OCI-LY7 (cell line): ENCODE measurements at regions not wholly inside any gene's neighbourhood (a gene's known extent, or its start where the extent isn't known, plus 50 kb on each side); places are given as distances from the start of the nearest gene placed in this dataset.

Experiments
- BruUV-seq: library from RNA; stranded (reverse); fragments of 400-500 nt; replicated peaks from 2 replicates; lab custom pipeline; 2021; lab: Mats Ljungman, UMichigan
- CTCF ChIA-PET: fragments of 300-600 bp; sonication (Branson Sonifier 250); formaldehyde crosslinking; loops from one replicate; lab custom pipeline; 2022; ENCODE audit warnings: antibody characterized with exemption; ENCODE audit not compliant: unreplicated experiment; lab: Charles Lee
- POLR2A ChIA-PET: fragments of 300-600 bp; sonication (Branson Sonifier 250); formaldehyde crosslinking; loops from one replicate; lab custom pipeline; 2022; ENCODE audit warnings: antibody characterized with exemption; lab: Charles Lee
- DNase-seq: peaks from one replicate; pipeline ENCODE4 v3.0.0-alpha.2; 2015; ENCODE audit warnings: low spot score
- H2AFZ ChIP-seq: fragments of 200-600 bp; sonication (generic), shearing (Covaris generic); 2 replicates; pipeline ENCODE4 v1.6.1; 2014; ENCODE audit warnings: mild to moderate bottlenecking, antibody characterized with exemption, low read length, moderate library complexity
- H3K27ac ChIP-seq: fragments of 200-600 bp; sonication (generic); 2 replicates; pipeline ENCODE4 v1.5.1; 2014; ENCODE audit warnings: mixed run types, low read depth, mild to moderate bottlenecking, moderate library complexity, low read length, inconsistent platforms; ENCODE audit not compliant: poor library complexity, severe bottlenecking
- H3K36me3 ChIP-seq: fragments of 200-600 bp; sonication (generic); 2 replicates; pipeline ENCODE4 v1.6.1; 2014; ENCODE audit warnings: mild to moderate bottlenecking, antibody characterized with exemption, low read length, moderate library complexity, mixed read lengths; ENCODE audit not compliant: insufficient read depth
- H3K4me1 ChIP-seq: fragments of 200-600 bp; sonication (generic); 2 replicates; pipeline ENCODE4 v1.5.1; 2014; ENCODE audit warnings: mild to moderate bottlenecking, low read length; ENCODE audit not compliant: insufficient read depth, poor library complexity, severe bottlenecking
- H3K4me2 ChIP-seq: fragments of 200-600 bp; sonication (generic); 2 replicates; pipeline ENCODE4 v1.6.1; 2014; ENCODE audit warnings: mild to moderate bottlenecking, low read length
- H3K4me3 ChIP-seq: fragments of 200-600 bp; sonication (generic); 2 replicates; pipeline ENCODE4 v1.5.1; 2014; ENCODE audit warnings: mild to moderate bottlenecking, low read depth, low read length; ENCODE audit not compliant: poor library complexity, severe bottlenecking
- H3K79me2 ChIP-seq: fragments of 200-600 bp; sonication (generic); 2 replicates; pipeline ENCODE4 v1.6.1; 2016; ENCODE audit warnings: low read depth, mild to moderate bottlenecking, low read length, moderate library complexity, mixed read lengths; ENCODE audit not compliant: insufficient read depth
- H3K9me2 ChIP-seq: fragments of 200-600 bp; sonication (generic); 2 replicates; pipeline ENCODE4 v1.6.1; 2016; ENCODE audit warnings: mild to moderate bottlenecking, low read length, mixed read lengths; ENCODE audit not compliant: insufficient read depth
- H3K9me3 ChIP-seq: fragments of 200-600 bp; sonication (generic); 2 replicates; pipeline ENCODE4 v1.6.1; 2014; ENCODE audit warnings: mild to moderate bottlenecking, mixed run types, low read length, mixed read lengths
- H4K20me1 ChIP-seq: fragments of 200-600 bp; sonication (generic); 2 replicates; pipeline ENCODE4 v1.6.1; 2014; ENCODE audit warnings: mild to moderate bottlenecking, antibody characterized with exemption, low read length, moderate library complexity, mixed read lengths; ENCODE audit not compliant: insufficient read depth
- CTCF ChIP-seq: fragments of 200-600 bp; sonication (generic); conservative IDR thresholded peaks from 2 replicates; pipeline ENCODE4 v1.5.1; 2014; ENCODE audit warnings: mild to moderate bottlenecking, antibody characterized with exemption, low read length, moderate library complexity, mixed read lengths
- EZH2phosphoT487 ChIP-seq: fragments of 200-600 bp; sonication (generic); IDR thresholded peaks from 2 replicates; pipeline ENCODE4 v1.6.1; 2018; ENCODE audit warnings: low read depth, borderline replicate concordance, mild to moderate bottlenecking, mixed run types, antibody characterized with exemption, low read length, moderate library complexity, mixed read lengths
- intact Hi-C: fragments of 100-400 bp; cut with micrococcal nuclease; formaldehyde crosslinking; loops from one replicate; pipeline ENCODE4 v1.10.0; 2022; ENCODE audit not compliant: unreplicated experiment

- BruUV-seq, result no TSS peak
- Histone ChIP-seq H3K9me3 (no peaks in the 10 kb centered on the region), H3K9me2 (no peaks in the 10 kb centered on the region), H3K4me1 (no peaks in the 10 kb centered on the region), H4K20me1 (no peaks in the 10 kb centered on the region), H3K79me2 (no peaks in the 10 kb centered on the region), H3K4me2 (no peak overlapping the region), H3K27ac (no peak overlapping the region), H3K36me3 (no peaks in the 10 kb centered on the region), H3K4me3 (no peak overlapping the region), H2AFZ (no peak overlapping the region)
- TF ChIP-seq EZH2phosphoT487 (no peak), CTCF (no peak)
- intact Hi-C loops, result no loop called here
- POLR2A ChIA-PET, result interaction anchor here (0.7 kb wide), 1 partner anchor 80 kb away, joined by 6 read pairs; no protein-coding TSS in a partner anchor
- DNase-seq, result no peak
- CTCF ChIA-PET, result no interaction called here
Observed at GRCh38 chr3:84566256-84566655, 392.5 kb upstream of the CADM2 start.

GRCh38 chr3:84567796-84568195 is 391.0 kb upstream of the CADM2 start:
- H3K36me3 ChIP-seq, result no peaks in the 10 kb centered on the region
- H3K27ac ChIP-seq, result no peak overlapping the region
- POLR2A ChIA-PET, result no interaction called here
- CTCF ChIA-PET, result no interaction called here
- H3K9me2 ChIP-seq, result no peaks in the 10 kb centered on the region
- no peaks in the 10 kb centered on the region for H3K79me2 ChIP-seq
- intact Hi-C loops, result no loop called here
- no TSS peak for BruUV-seq
- TF ChIP-seq EZH2phosphoT487, result no peak
- no peak for TF ChIP-seq CTCF
- H3K9me3 ChIP-seq, result no peaks in the 10 kb centered on the region
- H3K4me1 ChIP-seq, result no peaks in the 10 kb centered on the region
- H3K4me3 ChIP-seq, result no peak overlapping the region
- H3K4me2 ChIP-seq, result no peak overlapping the region
- DNase-seq, result no peak
- no peaks in the 10 kb centered on the region for H4K20me1 ChIP-seq
- no peak overlapping the region for H2AFZ ChIP-seq

- POLR2A ChIA-PET, result no interaction called here
- no peak overlapping the region for H2AFZ ChIP-seq
- no peak overlapping the region for H3K4me3 ChIP-seq
- CTCF ChIA-PET, result no interaction called here
- no peaks in the 10 kb centered on the region for H3K79me2 ChIP-seq
- no TSS peak for BruUV-seq
- no peak for DNase-seq
- TF ChIP-seq EZH2phosphoT487 (no peak), CTCF (no peak)
- no peaks in the 10 kb centered on the region for H3K9me2 ChIP-seq
- H3K4me2 ChIP-seq, result no peak overlapping the region
- H3K9me3 ChIP-seq, result 0 out of 2 replicates have a peak, but pooled peaks cover 6% of the 10 kb centered on the region
- H3K27ac ChIP-seq, result no peak overlapping the region
- H3K36me3 ChIP-seq, result no peaks in the 10 kb centered on the region
- H3K4me1 ChIP-seq, result no peaks in the 10 kb centered on the region
- intact Hi-C loops, result no loop called here
- no peaks in the 10 kb centered on the region for H4K20me1 ChIP-seq
Observed at GRCh38 chr3:84573962-84574361, 384.8 kb upstream of the CADM2 start.
